Natural killer cell (primary cell): ENCODE measurements at regions not wholly inside any gene's neighbourhood (a gene's known extent, or its start where the extent isn't known, plus 50 kb on each side); places are given as distances from the start of the nearest gene placed in this dataset.

ENCODE experiments used
- ATAC-seq, 3 donors: fragments of 150-1000 bp in 2 of 3; fragments of 200-7000 bp in 1 of 3; cut with Tn5 transposase; 1 replicate in 1 of 3; 2 replicates in 2 of 3; pipeline ENCODE4 v1.10.0; 2021; ENCODE audit warnings: mild to moderate bottlenecking in 2 of 3, moderate library complexity in 2 of 3
- DNase-seq, 2 donors: peaks; one replicate each; pipeline versions ENCODE4 v3.0.0 to v3.0.0-alpha.2; 2013 to 2021; ENCODE audit warnings: mixed read lengths in 1 of 2
- H3K27ac ChIP-seq: one replicate; pipeline ENCODE4 v1.5.1; 2013; ENCODE audit warnings: mild to moderate bottlenecking, low read length
- H3K27me3 ChIP-seq: one replicate; pipeline ENCODE4 v1.6.1; 2013; ENCODE audit warnings: low read length; ENCODE audit not compliant: control insufficient read depth, insufficient read depth
- H3K36me3 ChIP-seq: one replicate; pipeline ENCODE4 v1.6.1; 2013; ENCODE audit warnings: low read length; ENCODE audit not compliant: control insufficient read depth, insufficient read depth
- H3K4me1 ChIP-seq: one replicate; pipeline ENCODE4 v1.6.1; 2013; ENCODE audit warnings: low read length; ENCODE audit not compliant: control insufficient read depth, insufficient read depth
- H3K4me3 ChIP-seq: one replicate; pipeline ENCODE4 v1.5.1; 2013; ENCODE audit warnings: low read length
- H3K9me3 ChIP-seq: one replicate; pipeline ENCODE4 v1.6.1; 2013; ENCODE audit warnings: low read length; ENCODE audit not compliant: control insufficient read depth, insufficient read depth
- H3K27ac Mint-ChIP-seq, 2 donors: one replicate each; pipeline ENCODE4 v1.8.0; 2022; ENCODE audit warnings: mild to moderate bottlenecking in 2 of 2, mixed read lengths in 2 of 2, moderate library complexity in 1 of 2
- H3K27me3 Mint-ChIP-seq, 2 donors: one replicate each; pipeline ENCODE4 v1.8.0; 2022; ENCODE audit warnings: low read depth in 2 of 2, mixed read lengths in 2 of 2
- H3K36me3 Mint-ChIP-seq: one replicate; pipeline ENCODE4 v1.8.0; 2022; ENCODE audit warnings: mixed read lengths
- H3K4me1 Mint-ChIP-seq, 2 donors: one replicate each; pipeline ENCODE4 v1.8.0; 2022; ENCODE audit warnings: mixed read lengths in 2 of 2
- H3K4me3 Mint-ChIP-seq: one replicate; pipeline ENCODE4 v1.8.0; 2022; ENCODE audit warnings: mild to moderate bottlenecking, moderate library complexity, mixed read lengths
- H3K9me3 Mint-ChIP-seq, 2 donors: one replicate each; pipeline ENCODE4 v1.8.0; 2022; ENCODE audit warnings: mixed read lengths in 2 of 2
- WGBS: methylation state at CpG from one replicate; pipeline ENCODE4 v1.1.7; 2013; ENCODE audit warnings: missing lambda C conversion rate; ENCODE audit not compliant: insufficient coverage; 5-methylcytosine and 5-hydroxymethylcytosine counted together
- intact Hi-C: fragments of 100-400 bp; cut with micrococcal nuclease; formaldehyde crosslinking; loops from one replicate; pipeline ENCODE4 v1.14.2; 2022
- TF ChIP-seq, protein P1 (sequence below): fragments of 200-600 bp; IDR thresholded peaks from one replicate; pipeline ENCODE4 v1.8.0; 2022; ENCODE audit warnings: antibody characterized with exemption

DNA sequence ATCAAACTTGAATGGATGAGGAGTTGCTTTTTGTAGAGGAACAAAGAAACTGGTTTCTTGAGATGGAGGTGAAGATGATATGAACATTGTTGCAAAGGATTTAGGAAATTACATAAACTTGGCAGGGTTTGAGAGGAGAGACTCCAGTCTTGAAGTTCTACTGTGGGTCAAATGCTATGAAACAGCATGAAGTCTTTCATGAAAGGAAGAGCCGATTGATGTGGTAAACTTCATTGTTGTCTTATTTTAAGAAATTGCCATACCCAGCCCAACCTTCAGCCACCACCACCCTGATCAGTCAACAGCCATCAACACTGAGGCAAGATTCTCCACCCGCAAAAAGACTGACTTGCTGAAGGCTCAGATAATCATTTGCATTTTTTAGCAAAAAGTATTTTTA is 52.2 kb downstream of the SIPA1L2 start:
- H3K9me3 Mint-ChIP-seq, result no peaks in the 10 kb centered on the region
- ATAC-seq (no peak), DNase-seq (peak in 1 of 2 donors; percentile 28)
- H3K27ac Mint-ChIP-seq, result no peak overlapping the region
- no peaks in the 10 kb centered on the region for H3K36me3 ChIP-seq
- WGBS, result 50% methylated on average over 1 of the region's 2 CpGs
- no peak overlapping the region for H3K4me3 ChIP-seq
- H3K27me3 Mint-ChIP-seq, result peaks cover 0 to 10% of the 10 kb centered on the region in 2 donors
- H3K9me3 ChIP-seq, result no peaks in the 10 kb centered on the region
- peaks cover 17% of the 10 kb centered on the region for H3K4me1 ChIP-seq
- no peaks in the 10 kb centered on the region for H3K27me3 ChIP-seq
- TF ChIP-seq, protein P1, sequence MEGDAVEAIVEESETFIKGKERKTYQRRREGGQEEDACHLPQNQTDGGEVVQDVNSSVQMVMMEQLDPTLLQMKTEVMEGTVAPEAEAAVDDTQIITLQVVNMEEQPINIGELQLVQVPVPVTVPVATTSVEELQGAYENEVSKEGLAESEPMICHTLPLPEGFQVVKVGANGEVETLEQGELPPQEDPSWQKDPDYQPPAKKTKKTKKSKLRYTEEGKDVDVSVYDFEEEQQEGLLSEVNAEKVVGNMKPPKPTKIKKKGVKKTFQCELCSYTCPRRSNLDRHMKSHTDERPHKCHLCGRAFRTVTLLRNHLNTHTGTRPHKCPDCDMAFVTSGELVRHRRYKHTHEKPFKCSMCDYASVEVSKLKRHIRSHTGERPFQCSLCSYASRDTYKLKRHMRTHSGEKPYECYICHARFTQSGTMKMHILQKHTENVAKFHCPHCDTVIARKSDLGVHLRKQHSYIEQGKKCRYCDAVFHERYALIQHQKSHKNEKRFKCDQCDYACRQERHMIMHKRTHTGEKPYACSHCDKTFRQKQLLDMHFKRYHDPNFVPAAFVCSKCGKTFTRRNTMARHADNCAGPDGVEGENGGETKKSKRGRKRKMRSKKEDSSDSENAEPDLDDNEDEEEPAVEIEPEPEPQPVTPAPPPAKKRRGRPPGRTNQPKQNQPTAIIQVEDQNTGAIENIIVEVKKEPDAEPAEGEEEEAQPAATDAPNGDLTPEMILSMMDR, result no peak
- H3K4me1 Mint-ChIP-seq, result peaks cover 31 to 44% of the 10 kb centered on the region in 2 donors
- no peak overlapping the region for H3K27ac ChIP-seq
- H3K4me3 Mint-ChIP-seq, result no peak overlapping the region
- intact Hi-C loops, result no loop called here
- no peaks in the 10 kb centered on the region for H3K36me3 Mint-ChIP-seq

- Histone ChIP-seq H3K4me3 (no peak overlapping the region), H3K4me1 (peaks cover 17% of the 10 kb centered on the region), H3K9me3 (no peaks in the 10 kb centered on the region), H3K27ac (no peak overlapping the region), H3K36me3 (no peaks in the 10 kb centered on the region), H3K27me3 (no peaks in the 10 kb centered on the region)
- intact Hi-C loops, result no loop called here
- Mint-ChIP-seq H3K27me3 (peaks cover 0 to 6% of the 10 kb centered on the region in 2 donors), H3K36me3 (no peaks in the 10 kb centered on the region), H3K4me3 (no peak overlapping the region), H3K9me3 (no peaks in the 10 kb centered on the region), H3K4me1 (peaks cover 31 to 44% of the 10 kb centered on the region in 2 donors), H3K27ac (no peak overlapping the region)
- TF ChIP-seq, protein P1, result no peak
- ATAC-seq (no peak), DNase-seq (no peak)
- WGBS, result 95% methylated on average over 7 of the region's 8 CpGs
Measured at GRCh38 chr1:232576537-232576936, 53.4 kb downstream of the SIPA1L2 start.

- no peak overlapping the region for H3K4me3 ChIP-seq
- peaks cover 31 to 39% of the 10 kb centered on the region in 2 donors for H3K4me1 Mint-ChIP-seq
- H3K36me3 ChIP-seq, result no peaks in the 10 kb centered on the region
- intact Hi-C loops, result no loop called here
- H3K27ac Mint-ChIP-seq, result no peak overlapping the region
- WGBS, result 83% methylated on average over 4 of the region's 5 CpGs
- H3K4me1 ChIP-seq, result peaks cover 17% of the 10 kb centered on the region
- H3K9me3 ChIP-seq, result no peaks in the 10 kb centered on the region
- H3K36me3 Mint-ChIP-seq, result no peaks in the 10 kb centered on the region
- TF ChIP-seq, protein P1, result no peak
- no peak for DNase-seq
- no peaks in the 10 kb centered on the region for H3K27me3 ChIP-seq
- H3K9me3 Mint-ChIP-seq, result no peaks in the 10 kb centered on the region
- ATAC-seq, result no peak
- no peak overlapping the region for H3K4me3 Mint-ChIP-seq
- no peak overlapping the region for H3K27ac ChIP-seq
- H3K27me3 Mint-ChIP-seq, result peaks cover 0 to 2% of the 10 kb centered on the region in 2 donors
Measured at GRCh38 chr1:232575763-232576040, 54.2 kb downstream of the SIPA1L2 start.

- TF ChIP-seq, protein P1, result no peak
- peaks cover 0 to 2% of the 10 kb centered on the region in 2 donors for H3K27me3 Mint-ChIP-seq
- Histone ChIP-seq H3K27ac (no peak overlapping the region), H3K36me3 (no peaks in the 10 kb centered on the region), H3K4me3 (no peak overlapping the region), H3K4me1 (peaks cover 13% of the 10 kb centered on the region), H3K9me3 (no peaks in the 10 kb centered on the region), H3K27me3 (no peaks in the 10 kb centered on the region)
- no peaks in the 10 kb centered on the region for H3K9me3 Mint-ChIP-seq
- no peak for DNase-seq
- H3K4me1 Mint-ChIP-seq, result peaks cover 26 to 34% of the 10 kb centered on the region in 2 donors
- intact Hi-C loops, result no loop called here
- 83% methylated on average over 12 of the region's 12 CpGs for WGBS
- H3K36me3 Mint-ChIP-seq, result no peaks in the 10 kb centered on the region
- no peak overlapping the region for H3K27ac Mint-ChIP-seq
- no peak for ATAC-seq
- no peak overlapping the region for H3K4me3 Mint-ChIP-seq
Measured at GRCh38 chr1:232574889-232575762, 54.8 kb downstream of the SIPA1L2 start.
